ENCODE measurements at regions not wholly inside any gene's neighbourhood (a gene's known extent, or its start where the extent isn't known, plus 50 kb on each side); places are given as distances from the start of the nearest gene placed in this dataset.

GRCh38 chr2:236974752-236975151, 110.9 kb upstream of the COPS8 start:
- DNase-seq, result no peak

GRCh38 chr2:236975766-236976165, 109.9 kb upstream of the COPS8 start:
- DNase-seq, result no peak

GRCh38 chr2:236976266-236977062, 109.2 kb upstream of the COPS8 start:
- no peak for DNase-seq

- DNase-seq, result no peak
These were observed 108.4 kb upstream of the COPS8 start for GRCh38 chr2:236977063-236977851.

GRCh38 chr2:236977852-236978398, 107.8 kb upstream of the COPS8 start:
- no peak for DNase-seq

- DNase-seq, result no peak
These were observed 106.0 kb upstream of the COPS8 start for GRCh38 chr2:236979664-236980063.

- DNase-seq, result no peak
These were observed 104.7 kb upstream of the COPS8 start for GRCh38 chr2:236980961-236981360.

GRCh38 chr2:236981701-236982485, 103.8 kb upstream of the COPS8 start:
- DNase-seq, result no peak

GRCh38 chr2:236982693-236983455, 102.8 kb upstream of the COPS8 start:
- no peak for DNase-seq

- no peak for DNase-seq
These were observed 101.6 kb upstream of the COPS8 start for GRCh38 chr2:236984046-236984445.

- no peak for DNase-seq
These were observed 99.8 kb upstream of the COPS8 start for GRCh38 chr2:236985761-236986339.

GRCh38 chr2:236986524-236987330, 99.0 kb upstream of the COPS8 start:
- no peak for DNase-seq

- no peak for DNase-seq
These were observed 97.5 kb upstream of the COPS8 start for GRCh38 chr2:236988216-236988615.

GRCh38 chr2:236988690-236989624, 96.7 kb upstream of the COPS8 start:
- DNase-seq, result no peak

GRCh38 chr2:236990552-236990951, 95.1 kb upstream of the COPS8 start:
- no peak for DNase-seq

- no peak for DNase-seq
These were observed 93.8 kb upstream of the COPS8 start for GRCh38 chr2:236991874-236992273.

GRCh38 chr2:236993286-236993685, 92.4 kb upstream of the COPS8 start:
- no peak for DNase-seq

- DNase-seq, result no peak
These were observed 91.3 kb upstream of the COPS8 start for GRCh38 chr2:236994361-236994760.

GRCh38 chr2:236997069-236997715, 88.5 kb upstream of the COPS8 start:
- DNase-seq, result no peak
